Mesenchymal stem cell (in vitro differentiated cells and primary cell): ENCODE measurements at regions not wholly inside any gene's neighbourhood (a gene's known extent, or its start where the extent isn't known, plus 50 kb on each side); places are given as distances from the start of the nearest gene placed in this dataset.
"Not testable (repeated sequence)": the region's sequence is repeated elsewhere in the genome, so short reads cannot be mapped to it uniquely, and the experiment has no call there.

Source experiments
- DNase-seq: peaks from one replicate; pipeline ENCODE4 v3.0.0-alpha.2; 2013
- H2AFZ ChIP-seq: one replicate; pipeline ENCODE4 v1.6.1; 2013; ENCODE audit warnings: low read depth, mild to moderate bottlenecking, control low read depth, inconsistent platforms, low read length, moderate library complexity
- H2AK5ac ChIP-seq: 2 replicates; pipeline ENCODE4 v1.6.1; 2013; ENCODE audit warnings: low read length, moderate library complexity, mild to moderate bottlenecking, inconsistent platforms; ENCODE audit not compliant: severe bottlenecking
- H2BK120ac ChIP-seq: one replicate; pipeline ENCODE4 v1.6.1; 2013; ENCODE audit warnings: low read depth, mild to moderate bottlenecking, inconsistent platforms, low read length, moderate library complexity
- H2BK12ac ChIP-seq, 2 experiments: one replicate each; pipeline ENCODE4 v1.6.1; 2013; ENCODE audit warnings: inconsistent platforms in 2 of 2, low read length in 2 of 2, mild to moderate bottlenecking in 2 of 2, moderate library complexity in 2 of 2, control low read depth in 1 of 2
- H2BK15ac ChIP-seq: one replicate; pipeline ENCODE4 v1.6.1; 2013; ENCODE audit warnings: mild to moderate bottlenecking, low read depth, inconsistent platforms; ENCODE audit not compliant: poor library complexity, severe bottlenecking
- H2BK5ac ChIP-seq: 2 replicates; pipeline ENCODE4 v1.6.1; 2013; ENCODE audit warnings: low read depth, mild to moderate bottlenecking, low read length, control low read depth, inconsistent platforms; ENCODE audit not compliant: poor library complexity, severe bottlenecking
- H3K14ac ChIP-seq, 2 experiments: one replicate each; pipeline ENCODE4 v1.6.1; 2013; ENCODE audit warnings: inconsistent platforms in 2 of 2, low read length in 2 of 2, control low read depth in 1 of 2, mild to moderate bottlenecking in 1 of 2, moderate library complexity in 1 of 2
- H3K18ac ChIP-seq, 2 experiments: one replicate each; pipeline ENCODE4 v1.6.1; 2013; ENCODE audit warnings: inconsistent platforms in 2 of 2, low read length in 2 of 2, control low read depth in 1 of 2, low read depth in 1 of 2, mild to moderate bottlenecking in 1 of 2
- H3K23ac ChIP-seq, 2 experiments: one replicate each; pipeline ENCODE4 v1.6.1; 2013; ENCODE audit warnings: inconsistent platforms in 2 of 2, low read length in 2 of 2, mild to moderate bottlenecking in 2 of 2, moderate library complexity in 2 of 2, control low read depth in 1 of 2
- H3K27ac ChIP-seq: 2 replicates; pipeline ENCODE4 v1.5.1; 2013; ENCODE audit warnings: mild to moderate bottlenecking, moderate library complexity, low read length, control low read depth, inconsistent platforms; ENCODE audit not compliant: poor library complexity, severe bottlenecking
- H3K27me3 ChIP-seq, 2 experiments: 2 replicates each; pipeline versions ENCODE4 v1.6.1 to v1.7.0; 2013; ENCODE audit warnings: low read length in 2 of 2, mild to moderate bottlenecking in 2 of 2, moderate library complexity in 2 of 2, control low read depth in 1 of 2, inconsistent platforms in 1 of 2; ENCODE audit not compliant: control insufficient read depth in 1 of 2, insufficient read depth in 1 of 2
- H3K36me3 ChIP-seq, 2 experiments: 2 replicates each; pipeline versions ENCODE4 v1.6.1 to v1.7.0; 2013; ENCODE audit warnings: low read length in 2 of 2, control low read depth in 1 of 2, inconsistent platforms in 1 of 2, low read depth in 1 of 2, mild to moderate bottlenecking in 1 of 2; ENCODE audit not compliant: insufficient read depth in 2 of 2, control insufficient read depth in 1 of 2
- H3K4ac ChIP-seq, 2 experiments: one replicate each; pipeline ENCODE4 v1.6.1; 2013; ENCODE audit warnings: inconsistent platforms in 2 of 2, low read length in 2 of 2, mild to moderate bottlenecking in 2 of 2, moderate library complexity in 2 of 2, control low read depth in 1 of 2, low read depth in 1 of 2
- H3K4me1 ChIP-seq: 2 replicates; pipeline ENCODE4 v1.6.1; 2013; ENCODE audit warnings: low read depth, low read length, control low read depth; ENCODE audit not compliant: control insufficient read depth, insufficient read depth
- H3K4me2 ChIP-seq: 2 replicates; pipeline ENCODE4 v1.6.1; 2013; ENCODE audit warnings: low read length, mild to moderate bottlenecking, inconsistent platforms; ENCODE audit not compliant: poor library complexity, severe bottlenecking
- H3K4me3 ChIP-seq, 2 experiments: 2 replicates each; pipeline versions ENCODE4 v1.5.1 to v1.7.0; 2013; ENCODE audit warnings: low read length in 2 of 2, mild to moderate bottlenecking in 2 of 2, control low read depth in 1 of 2, low read depth in 1 of 2; ENCODE audit not compliant: insufficient read depth in 1 of 2
- H3K79me1 ChIP-seq: replicated peaks from 2 replicates; pipeline ENCODE4 v1.6.1; 2013; ENCODE audit warnings: mild to moderate bottlenecking, control low read depth, low read length, inconsistent platforms; ENCODE audit not compliant: poor library complexity, severe bottlenecking
- H3K9ac ChIP-seq: 2 replicates; pipeline ENCODE4 v1.7.0; 2013; ENCODE audit warnings: mild to moderate bottlenecking, low read length, moderate library complexity
- H3K9me3 ChIP-seq: 2 replicates; pipeline ENCODE4 v1.7.0; 2013; ENCODE audit warnings: mild to moderate bottlenecking, low read length; ENCODE audit not compliant: control insufficient read depth
- H4K8ac ChIP-seq: one replicate; pipeline ENCODE4 v1.6.1; 2013; ENCODE audit warnings: inconsistent platforms, mild to moderate bottlenecking, low read length, moderate library complexity
- H4K91ac ChIP-seq: one replicate; pipeline ENCODE4 v1.6.1; 2013; ENCODE audit warnings: mild to moderate bottlenecking, low read length, inconsistent platforms
- WGBS: methylation state at CpG from one replicate; pipeline ENCODE4 v1.1.7; 2013; ENCODE audit warnings: mixed read lengths; 5-methylcytosine and 5-hydroxymethylcytosine counted together

DNA sequence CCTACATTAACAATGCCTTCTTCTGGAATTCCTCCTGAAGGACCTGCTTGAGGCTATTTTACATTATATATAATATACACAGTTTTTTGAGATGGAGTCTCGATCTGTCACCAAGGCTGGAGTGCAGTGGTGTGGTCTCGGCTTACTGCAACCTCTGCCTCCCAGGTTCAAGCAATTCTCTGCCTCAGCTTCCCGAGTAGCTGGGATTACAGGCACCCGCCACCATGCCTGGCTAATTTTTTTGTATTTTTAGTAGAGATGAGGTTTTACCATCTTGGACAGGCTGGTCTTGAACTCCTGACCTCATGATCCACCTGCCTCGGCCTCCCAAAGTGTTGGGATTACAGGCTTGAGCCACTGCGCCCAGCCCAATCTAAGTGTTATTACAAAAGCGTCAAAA, 71.9 kb upstream of the PRR23C start:
- not testable (repeated sequence) for H3K23ac ChIP-seq, H2BK15ac ChIP-seq, H4K91ac ChIP-seq, H4K8ac ChIP-seq, H3K4me3 ChIP-seq, H3K79me1 ChIP-seq, H2BK120ac ChIP-seq, H3K27ac ChIP-seq, H3K9me3 ChIP-seq, H3K4ac ChIP-seq, H3K18ac ChIP-seq, H3K36me3 ChIP-seq, H2AFZ ChIP-seq, H3K14ac ChIP-seq, H3K4me2 ChIP-seq, H2AK5ac ChIP-seq, H3K9ac ChIP-seq, H2BK5ac ChIP-seq, H2BK12ac ChIP-seq, DNase-seq
- 90% methylated on average over 6 of the region's 7 CpGs for WGBS
- H3K4me1 ChIP-seq = peaks cover 16% of the 10 kb centered on the region
- peaks cover 0 to 17% of the 10 kb centered on the region in 2 experiments for H3K27me3 ChIP-seq

DNA sequence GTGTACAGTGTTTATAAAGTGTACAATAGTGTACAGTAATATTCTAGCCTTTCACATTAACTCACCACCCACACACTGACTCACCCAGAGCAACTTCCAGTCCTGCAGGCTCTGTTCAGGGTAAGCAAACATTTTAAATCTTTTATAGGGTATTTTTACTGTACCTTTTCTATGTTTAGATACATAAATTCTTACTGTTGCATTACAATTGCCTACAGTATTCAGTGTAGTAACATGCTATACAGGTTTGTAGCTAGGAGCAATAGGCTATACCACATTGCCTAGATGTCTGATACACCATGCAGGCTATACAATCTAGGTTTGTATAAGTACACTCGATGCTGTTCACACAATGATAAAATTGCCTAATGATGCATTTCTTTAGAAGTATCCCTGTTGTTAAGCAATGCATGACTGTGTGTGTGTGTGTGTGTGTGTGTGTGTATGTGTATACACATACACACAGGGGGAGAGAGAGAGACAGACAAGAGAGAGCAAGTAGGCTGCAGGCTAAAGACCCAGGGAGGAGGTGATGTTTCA, 72.5 kb upstream of the PRR23C start:
- no peak overlapping the region for H4K8ac ChIP-seq
- no peaks in the 10 kb centered on the region for H3K79me1 ChIP-seq
- no peak overlapping the region for H3K14ac ChIP-seq
- peak; percentile 36 for DNase-seq
- peaks cover 0 to 12% of the 10 kb centered on the region in 2 experiments for H3K27me3 ChIP-seq
- H3K18ac ChIP-seq = no peak overlapping the region
- no peak overlapping the region for H3K4me3 ChIP-seq
- H2AK5ac ChIP-seq = no peak overlapping the region
- peaks cover 13% of the 10 kb centered on the region for H3K4me1 ChIP-seq
- WGBS = 91% methylated on average over 1 of the region's 1 CpG
- no peak overlapping the region for H2BK15ac ChIP-seq
- H3K23ac ChIP-seq = no peak overlapping the region
- no peak overlapping the region for H3K27ac ChIP-seq
- no peak overlapping the region for H3K4ac ChIP-seq
- H2BK5ac ChIP-seq = no peak overlapping the region
- no peaks in the 10 kb centered on the region for H3K9me3 ChIP-seq
- H4K91ac ChIP-seq = no peak overlapping the region
- H3K9ac ChIP-seq = no peak overlapping the region
- no peaks in the 10 kb centered on the region for H3K36me3 ChIP-seq
- H2BK120ac ChIP-seq = no peak overlapping the region
- no peak overlapping the region for H2BK12ac ChIP-seq
- no peak overlapping the region for H2AFZ ChIP-seq
- no peak overlapping the region for H3K4me2 ChIP-seq

DNA sequence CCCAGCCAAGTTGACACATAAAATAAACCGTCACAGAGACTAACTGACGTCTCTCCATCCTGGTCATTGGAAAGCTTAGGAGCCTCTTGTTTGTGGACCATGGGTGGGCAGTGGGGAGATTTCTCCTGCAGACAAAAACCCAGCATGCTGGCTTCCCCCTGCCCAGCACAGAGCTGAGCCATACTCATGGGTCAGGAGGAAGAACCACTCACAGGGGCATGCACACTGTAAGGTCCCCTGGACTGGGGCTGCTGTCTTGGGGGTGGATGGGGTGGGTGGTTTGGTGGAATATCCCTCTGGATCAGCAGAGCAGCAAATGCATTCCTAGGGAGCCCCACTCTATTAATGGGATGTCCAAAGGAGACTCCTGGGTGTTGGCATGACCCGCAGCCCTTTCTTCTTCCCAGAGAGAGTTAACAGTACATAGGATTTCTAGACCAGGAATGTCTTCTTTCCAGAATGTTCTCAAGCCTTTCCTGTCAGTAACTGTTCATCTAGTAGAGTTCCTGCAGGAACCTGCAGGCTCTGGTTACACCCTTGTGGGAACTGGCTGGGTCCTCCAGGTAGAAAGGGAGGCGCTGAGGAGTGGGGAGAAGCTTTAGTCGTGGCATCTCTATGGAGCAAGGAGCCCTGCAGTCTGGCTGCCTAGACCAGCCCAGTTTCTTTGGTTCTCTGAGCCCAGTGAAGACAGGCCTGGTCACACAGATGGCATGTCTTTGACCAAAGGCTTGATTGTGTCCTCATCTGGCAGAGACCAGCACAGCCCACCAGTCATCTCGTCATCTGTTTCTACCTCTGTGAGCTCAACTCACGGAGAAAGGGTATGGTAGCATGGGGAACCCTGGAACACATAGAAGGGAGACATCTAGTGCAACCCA, 73.4 kb upstream of the PRR23C start:
- no peak overlapping the region for H2BK5ac ChIP-seq
- H3K23ac ChIP-seq = no peak overlapping the region
- no peak overlapping the region for H2AK5ac ChIP-seq
- H3K27ac ChIP-seq = no peak overlapping the region
- 76% methylated on average over 7 of the region's 7 CpGs for WGBS
- no peak overlapping the region for H3K9ac ChIP-seq
- H3K4me1 ChIP-seq = peaks cover 13% of the 10 kb centered on the region
- no peak overlapping the region for H3K4me3 ChIP-seq
- H3K27me3 ChIP-seq = peaks cover 0 to 2% of the 10 kb centered on the region in 2 experiments
- no peak overlapping the region for H3K4me2 ChIP-seq
- no peak overlapping the region for H3K18ac ChIP-seq
- H3K4ac ChIP-seq = no peak overlapping the region
- H4K8ac ChIP-seq = no peak overlapping the region
- no peak for DNase-seq
- H2BK12ac ChIP-seq = no peak overlapping the region
- no peak overlapping the region for H2BK120ac ChIP-seq
- no peak overlapping the region for H2AFZ ChIP-seq
- no peak overlapping the region for H4K91ac ChIP-seq
- H2BK15ac ChIP-seq = no peak overlapping the region
- H3K14ac ChIP-seq = no peak overlapping the region
- no peaks in the 10 kb centered on the region for H3K79me1 ChIP-seq
- no peaks in the 10 kb centered on the region for H3K9me3 ChIP-seq
- no peaks in the 10 kb centered on the region for H3K36me3 ChIP-seq

DNA sequence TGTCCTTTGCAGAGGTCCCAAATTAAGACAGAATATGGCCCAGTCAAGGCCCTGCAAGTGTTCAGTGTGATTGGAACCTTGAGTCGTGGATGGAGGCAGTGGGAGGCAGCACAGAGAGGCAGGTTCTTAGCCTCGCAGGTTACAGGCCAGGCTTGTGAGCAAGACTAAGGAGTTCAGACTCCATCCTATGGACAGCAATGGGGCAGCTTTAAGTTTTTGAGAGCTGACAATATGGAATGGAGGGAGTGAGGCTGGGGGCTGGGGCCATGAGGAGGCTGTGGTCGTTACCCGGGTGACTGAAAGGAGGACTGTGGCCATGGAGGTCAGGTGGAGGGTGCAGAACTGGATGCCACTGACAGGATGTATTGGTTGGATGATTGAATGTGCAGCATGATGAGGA, 74.1 kb upstream of the PRR23C start:
- H2BK5ac ChIP-seq = no peak overlapping the region
- WGBS = 59% methylated on average over 4 of the region's 4 CpGs
- H3K79me1 ChIP-seq = no peaks in the 10 kb centered on the region
- H2AFZ ChIP-seq = no peak overlapping the region
- no peak overlapping the region for H3K18ac ChIP-seq
- no peak overlapping the region for H4K91ac ChIP-seq
- no peak overlapping the region for H2AK5ac ChIP-seq
- no peak overlapping the region for H3K14ac ChIP-seq
- H3K4me1 ChIP-seq = peaks cover 13% of the 10 kb centered on the region
- no peak for DNase-seq
- H2BK120ac ChIP-seq = no peak overlapping the region
- no peaks in the 10 kb centered on the region for H3K9me3 ChIP-seq
- H3K4me3 ChIP-seq = no peak overlapping the region
- H3K4ac ChIP-seq = no peak overlapping the region
- no peak overlapping the region for H4K8ac ChIP-seq
- H3K36me3 ChIP-seq = no peaks in the 10 kb centered on the region
- H3K27me3 ChIP-seq = peaks cover 0 to 2% of the 10 kb centered on the region in 2 experiments
- no peak overlapping the region for H3K23ac ChIP-seq
- no peak overlapping the region for H3K4me2 ChIP-seq
- no peak overlapping the region for H2BK15ac ChIP-seq
- H3K27ac ChIP-seq = no peak overlapping the region
- no peak overlapping the region for H3K9ac ChIP-seq
- no peak overlapping the region for H2BK12ac ChIP-seq
